Activated CD4-positive, alpha-beta T cell treated with anti-CD3 and anti-CD28 coated beads, Interleukin-10, Interleukin-2, amounts not matched to agents 100 ng/mL and 50 ng/mL, durations not matched to agents 16 hours and 8 hours (primary cell): ENCODE measurements at regions not wholly inside any gene's neighbourhood (a gene's known extent, or its start where the extent isn't known, plus 50 kb on each side); places are given as distances from the start of the nearest gene placed in this dataset.

Experiments used
- DNase-seq: peaks from one replicate; pipeline ENCODE4 v3.0.0-alpha.2; 2020

GRCh38 chr2:19746611-19747309 lies 155.0 kb downstream of the TTC32 start:
- peak; percentile 8 for DNase-seq

GRCh38 chr2:19746137-19746600 lies 155.6 kb downstream of the TTC32 start:
- no peak for DNase-seq

- DNase-seq, result no peak
Measured at GRCh38 chr2:19745318-19746136, 156.3 kb downstream of the TTC32 start.

GRCh38 chr2:19744456-19745199 lies 157.2 kb downstream of the TTC32 start:
- no peak for DNase-seq

GRCh38 chr2:19743641-19744040 lies 158.1 kb downstream of the TTC32 start:
- no peak for DNase-seq

GRCh38 chr2:19742872-19743271 lies 158.9 kb downstream of the TTC32 start:
- no peak for DNase-seq

GRCh38 chr2:19739256-19739655 lies 162.5 kb downstream of the TTC32 start:
- DNase-seq, result no peak

GRCh38 chr2:19738707-19739106 lies 163.1 kb downstream of the TTC32 start:
- no peak for DNase-seq

GRCh38 chr2:19736191-19736831 lies 165.5 kb downstream of the TTC32 start:
- no peak for DNase-seq

- DNase-seq, result no peak
Measured at GRCh38 chr2:19733951-19734425, 167.8 kb downstream of the TTC32 start.

- no peak for DNase-seq
Measured at GRCh38 chr2:19733390-19733789, 168.4 kb downstream of the TTC32 start.

GRCh38 chr2:19732255-19732654 lies 169.5 kb downstream of the TTC32 start:
- DNase-seq, result no peak

GRCh38 chr2:19731515-19731914 lies 170.3 kb downstream of the TTC32 start:
- no peak for DNase-seq

- no peak for DNase-seq
Measured at GRCh38 chr2:19731037-19731436, 170.7 kb downstream of the TTC32 start.

- DNase-seq, result no peak
Measured at GRCh38 chr2:19728125-19728524, 173.7 kb downstream of the TTC32 start.

GRCh38 chr2:19725392-19725791 lies 176.4 kb downstream of the TTC32 start:
- DNase-seq, result no peak

- no peak for DNase-seq
Measured at GRCh38 chr2:19723021-19723420, 178.8 kb downstream of the TTC32 start.

- no peak for DNase-seq
Measured at GRCh38 chr2:19722531-19722971, 179.2 kb downstream of the TTC32 start.

- no peak for DNase-seq
Measured at GRCh38 chr2:19720306-19720705, 181.5 kb downstream of the TTC32 start.

GRCh38 chr2:19719540-19719939 lies 182.2 kb downstream of the TTC32 start:
- no peak for DNase-seq

- no peak for DNase-seq
Measured at GRCh38 chr2:19717446-19717845, 184.3 kb downstream of the TTC32 start.

- DNase-seq, result no peak
Measured at GRCh38 chr2:19714926-19715325, 186.9 kb downstream of the TTC32 start.

- DNase-seq, result no peak
Measured at GRCh38 chr2:19712850-19713249, 188.9 kb downstream of the TTC32 start.
